Endothelial cell of umbilical vein (primary cell): ENCODE measurements at regions not wholly inside any gene's neighbourhood (a gene's known extent, or its start where the extent isn't known, plus 50 kb on each side); places are given as distances from the start of the nearest gene placed in this dataset.

ENCODE experiments used
- BruUV-seq: library from RNA; stranded (reverse); fragments of 400-500 nt; replicated peaks from 2 replicates; lab custom pipeline; 2021; lab: Mats Ljungman, UMichigan
- CTCF ChIA-PET: fragments of 300-600, 350-600 bp; sonication (Branson Sonifier 250); formaldehyde crosslinking; loops from one replicate; lab custom pipeline; 2021; ENCODE audit warnings: antibody characterized with exemption, inconsistent platforms; lab: Charles Lee
- POLR2A ChIA-PET: fragments of 300-600, 350-600 bp; sonication (Branson Sonifier 250); formaldehyde crosslinking; loops from one replicate; lab custom pipeline; 2021; ENCODE audit warnings: antibody characterized with exemption, inconsistent platforms; lab: Charles Lee
- DNase-seq: peaks from one replicate; pipeline ENCODE4 v3.0.0-alpha.2; 2011; ENCODE audit warnings: low read depth, low spot score
- FAIRE-seq: peaks from 2 replicates; lab custom pipeline; 2011; peaks lifted over from hg19 to GRCh38; lab: Jason Lieb, UNC
- H2AFZ ChIP-seq: 2 replicates; pipeline ENCODE4 v1.6.0; 2012; ENCODE audit warnings: low read depth, low read length, control low read depth, inconsistent platforms
- H3K27ac ChIP-seq: 2 replicates; pipeline ENCODE4 v1.5.1; 2011; ENCODE audit warnings: low read depth, mild to moderate bottlenecking, control low read depth, low read length, moderate library complexity; ENCODE audit not compliant: insufficient read depth
- H3K27me3 ChIP-seq, 2 experiments: 2 replicates each; pipeline versions ENCODE4 v1.6.0 to v1.6.1; 2011; ENCODE audit warnings: low read length in 2 of 2, mixed read lengths in 1 of 2; ENCODE audit not compliant: control insufficient read depth in 2 of 2, insufficient read depth in 2 of 2
- H3K36me3 ChIP-seq, 2 experiments: 2 replicates in 1 of 2; 3 replicates in 1 of 2; pipeline ENCODE4 v1.5.1; 2011; ENCODE audit warnings: low read length in 2 of 2, mild to moderate bottlenecking in 1 of 2, moderate library complexity in 1 of 2; ENCODE audit not compliant: control insufficient read depth in 2 of 2, insufficient read depth in 2 of 2; ENCODE audit errors: extremely low read depth in 1 of 2
- H3K4me1 ChIP-seq: 3 replicates; pipeline ENCODE4 v1.5.1; 2011; ENCODE audit warnings: mild to moderate bottlenecking, low read length; ENCODE audit not compliant: control insufficient read depth, insufficient read depth; ENCODE audit errors: extremely low read depth
- H3K4me2 ChIP-seq: 2 replicates; pipeline ENCODE4 v1.6.1; 2011; ENCODE audit warnings: low read length, control low read depth, mixed read lengths; ENCODE audit not compliant: insufficient read depth
- H3K4me3 ChIP-seq, 3 experiments: fragments of 200-600 bp in 1 of 3; sonication (generic), shearing (Covaris generic) in 1 of 3; replicated peaks in 1 of 3; 2 replicates each; pipeline ENCODE4 v1.5.1; 2011 to 2016; ENCODE audit warnings: control low read depth in 3 of 3, low read length in 3 of 3, mild to moderate bottlenecking in 2 of 3, inconsistent platforms in 1 of 3, low read depth in 1 of 3, moderate library complexity in 1 of 3; ENCODE audit not compliant: insufficient read depth in 1 of 3
- H3K79me2 ChIP-seq: 2 replicates; pipeline ENCODE4 v1.6.0; 2012; ENCODE audit warnings: low read length, inconsistent platforms; ENCODE audit not compliant: control insufficient read depth, insufficient read depth
- H3K9ac ChIP-seq: replicated peaks from 2 replicates; pipeline ENCODE3; 2011; ENCODE audit warnings: low read length, control low read depth; ENCODE audit not compliant: insufficient read depth; ENCODE audit errors: extremely low read depth
- H3K9me1 ChIP-seq: replicated peaks from 3 replicates; pipeline ENCODE4 v1.6.0; 2011; ENCODE audit warnings: mild to moderate bottlenecking, low read length; ENCODE audit not compliant: control insufficient read depth, insufficient read depth; ENCODE audit errors: extremely low read depth
- H3K9me3 ChIP-seq: replicated peaks from 2 replicates; pipeline ENCODE4 v1.5.1; 2012; ENCODE audit warnings: low read length, inconsistent platforms; ENCODE audit not compliant: control insufficient read depth, insufficient read depth
- H4K20me1 ChIP-seq: replicated peaks from 2 replicates; pipeline ENCODE3; 2011; ENCODE audit warnings: mild to moderate bottlenecking, low read length; ENCODE audit not compliant: control insufficient read depth, insufficient read depth; ENCODE audit errors: extremely low read depth
- CTCF ChIP-seq, 2 donors: IDR thresholded peaks; 1 replicate in 1 of 2; 2 replicates in 1 of 2; pipeline ENCODE4 v1.5.1; 2011; ENCODE audit warnings: low read length in 2 of 2, mild to moderate bottlenecking in 2 of 2, moderate library complexity in 2 of 2, control low read depth in 1 of 2, inconsistent platforms in 1 of 2, low read depth in 1 of 2; ENCODE audit not compliant: insufficient read depth in 1 of 2; ENCODE audit errors: extremely low read depth in 1 of 2
- EZH2 ChIP-seq: IDR thresholded peaks from 2 replicates; pipeline ENCODE4 v1.6.1; 2012; ENCODE audit warnings: borderline replicate concordance, low read depth, mild to moderate bottlenecking, moderate library complexity, low read length, inconsistent platforms; ENCODE audit not compliant: severe bottlenecking
- FOS ChIP-seq: IDR thresholded peaks from 2 replicates; pipeline ENCODE4 v1.6.1; 2011; ENCODE audit warnings: mild to moderate bottlenecking, low read length, moderate library complexity, borderline replicate concordance; ENCODE audit not compliant: insufficient read depth
- GATA2 ChIP-seq: IDR thresholded peaks from 2 replicates; pipeline ENCODE4 v1.7.0; 2011; ENCODE audit warnings: low read depth, mild to moderate bottlenecking, moderate library complexity, mixed read lengths, low read length; ENCODE audit not compliant: insufficient read length, insufficient read depth
- JUN ChIP-seq: IDR thresholded peaks from 2 replicates; pipeline ENCODE4 v1.6.1; 2011; ENCODE audit warnings: borderline replicate concordance, low read depth; ENCODE audit not compliant: insufficient read length, insufficient read depth
- MYC ChIP-seq: IDR thresholded peaks from one replicate; pipeline ENCODE4 v1.6.1; 2011; ENCODE audit warnings: mild to moderate bottlenecking, low read depth, low read length
- POLR2A ChIP-seq: IDR thresholded peaks from 2 replicates; pipeline ENCODE4 v1.6.1; 2012; ENCODE audit warnings: low read depth, mild to moderate bottlenecking, control low read depth, low read length
- POLR2AphosphoS5 ChIP-seq: IDR thresholded peaks from 2 replicates; pipeline ENCODE4 v1.6.1; 2012; ENCODE audit warnings: low read depth, mild to moderate bottlenecking, control low read depth, low read length, moderate library complexity; ENCODE audit not compliant: insufficient read depth
- dilution Hi-C: fragments of 300-500 bp; cut with MboI; formaldehyde crosslinking; loops from one replicate; pipeline ENCODE4 v1.15.0; 2019; ENCODE audit warnings: low sequenced_read_pairs; ENCODE audit not compliant: extremely low pct_ligation_motif_present
- intact Hi-C: fragments of 100-400 bp; cut with micrococcal nuclease; formaldehyde crosslinking; loops from one replicate; pipeline ENCODE4 v1.10.0; 2022
- TF ChIP-seq, protein P1 (sequence below): IDR thresholded peaks from 2 replicates; pipeline ENCODE4 v1.6.1; 2011; ENCODE audit not compliant: insufficient read depth, insufficient read length

DNA sequence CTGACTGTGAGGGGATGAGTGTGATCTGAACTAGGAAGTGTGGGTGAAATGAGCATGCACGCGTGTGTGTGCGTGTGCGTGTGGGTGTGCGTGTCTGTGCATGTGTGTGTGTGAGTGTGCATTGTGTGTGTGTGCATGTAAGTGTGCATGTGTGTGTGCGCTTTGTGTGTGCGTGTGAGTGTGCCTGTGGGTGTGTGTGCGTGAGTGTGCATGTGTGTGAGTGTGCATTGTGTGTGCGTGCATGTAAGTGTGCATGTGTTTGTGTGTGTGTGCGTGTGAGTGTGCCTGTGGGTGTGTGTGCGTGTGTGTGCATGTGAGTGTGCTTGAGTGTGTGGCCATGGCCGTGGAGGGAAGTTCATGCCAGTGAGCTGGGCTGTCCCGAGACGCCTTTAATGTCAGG is 76.3 kb downstream of the RTP5 start:
- Histone ChIP-seq H3K4me3 (no peak overlapping the region), H3K4me1 (no peaks in the 10 kb centered on the region), H3K27me3 (no peaks in the 10 kb centered on the region), H3K79me2 (no peaks in the 10 kb centered on the region), H3K36me3 (no peaks in the 10 kb centered on the region), H3K9ac (no peak overlapping the region), H3K9me1 (no peaks in the 10 kb centered on the region), H3K9me3 (no peaks in the 10 kb centered on the region), H2AFZ (no peak overlapping the region), H3K4me2 (no peak overlapping the region), H3K27ac (no peak overlapping the region), H4K20me1 (no peaks in the 10 kb centered on the region)
- dilution Hi-C loops (no loop called here), intact Hi-C loops (no loop called here)
- FAIRE-seq = no peak
- no peak for DNase-seq
- POLR2A ChIA-PET = no interaction called here
- CTCF ChIA-PET = no interaction called here
- BruUV-seq = no TSS peak
- no peak for TF ChIP-seq POLR2A
- TF ChIP-seq, protein P1, sequence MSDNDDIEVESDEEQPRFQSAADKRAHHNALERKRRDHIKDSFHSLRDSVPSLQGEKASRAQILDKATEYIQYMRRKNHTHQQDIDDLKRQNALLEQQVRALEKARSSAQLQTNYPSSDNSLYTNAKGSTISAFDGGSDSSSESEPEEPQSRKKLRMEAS = no peak
- no peak for TF ChIP-seq CTCF (IDR thresholded peaks at IDR 0.05; ENCODE audit: extremely low read depth in 1 of 2, insufficient read depth in 1 of 2, low read depth in 1 of 2, low read length in 2 of 2)

GRCh38 chr2:241946306-241947003 is 76.9 kb downstream of the RTP5 start:
- Histone ChIP-seq H3K4me2 (no peak overlapping the region), H3K27ac (no peak overlapping the region), H3K79me2 (no peaks in the 10 kb centered on the region), H3K9me3 (no peaks in the 10 kb centered on the region), H3K4me1 (no peaks in the 10 kb centered on the region), H3K36me3 (no peaks in the 10 kb centered on the region), H3K4me3 (no peak overlapping the region), H3K9ac (no peak overlapping the region), H4K20me1 (no peaks in the 10 kb centered on the region), H3K9me1 (no peaks in the 10 kb centered on the region), H2AFZ (no peak overlapping the region), H3K27me3 (no peaks in the 10 kb centered on the region)
- FAIRE-seq (no peak), DNase-seq (no peak)
- BruUV-seq = no TSS peak
- intact Hi-C loops (no loop called here), dilution Hi-C loops (no loop called here)
- ChIA-PET CTCF (no interaction called here), POLR2A (no interaction called here)
- TF ChIP-seq MYC (no peak), POLR2A (no peak), CTCF (IDR thresholded peaks at IDR 0.05; ENCODE audit: extremely low read depth in 1 of 2, insufficient read depth in 1 of 2, low read depth in 1 of 2, low read length in 2 of 2) (no peak), FOS (no peak), POLR2AphosphoS5 (no peak), EZH2 (no peak), GATA2 (no peak), JUN (no peak)
- TF ChIP-seq, protein P1 = no peak
